ENCODE measurements at regions not wholly inside any gene's neighbourhood (a gene's known extent, or its start where the extent isn't known, plus 50 kb on each side); places are given as distances from the start of the nearest gene placed in this dataset.

DNA sequence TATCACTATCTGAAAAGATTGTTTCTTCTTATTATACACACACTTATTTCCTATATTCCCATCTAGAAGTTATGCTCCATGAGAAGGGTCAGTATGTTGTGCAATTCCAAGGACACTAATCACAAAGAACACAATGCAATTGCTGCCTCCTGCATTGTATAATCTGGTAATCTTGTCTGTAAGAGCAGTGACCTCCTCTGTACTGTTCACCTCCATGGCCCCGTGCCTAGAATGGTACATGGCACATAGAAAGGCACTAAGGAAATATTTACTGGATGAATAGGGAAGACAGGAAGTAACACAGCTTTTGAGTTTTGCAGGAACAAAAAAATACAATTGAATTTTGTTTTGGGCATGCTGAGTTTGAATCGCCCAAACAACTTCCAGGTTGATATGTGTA is 214.6 kb upstream of the SALL1 start:
- TF ChIP-seq, protein P1, sequence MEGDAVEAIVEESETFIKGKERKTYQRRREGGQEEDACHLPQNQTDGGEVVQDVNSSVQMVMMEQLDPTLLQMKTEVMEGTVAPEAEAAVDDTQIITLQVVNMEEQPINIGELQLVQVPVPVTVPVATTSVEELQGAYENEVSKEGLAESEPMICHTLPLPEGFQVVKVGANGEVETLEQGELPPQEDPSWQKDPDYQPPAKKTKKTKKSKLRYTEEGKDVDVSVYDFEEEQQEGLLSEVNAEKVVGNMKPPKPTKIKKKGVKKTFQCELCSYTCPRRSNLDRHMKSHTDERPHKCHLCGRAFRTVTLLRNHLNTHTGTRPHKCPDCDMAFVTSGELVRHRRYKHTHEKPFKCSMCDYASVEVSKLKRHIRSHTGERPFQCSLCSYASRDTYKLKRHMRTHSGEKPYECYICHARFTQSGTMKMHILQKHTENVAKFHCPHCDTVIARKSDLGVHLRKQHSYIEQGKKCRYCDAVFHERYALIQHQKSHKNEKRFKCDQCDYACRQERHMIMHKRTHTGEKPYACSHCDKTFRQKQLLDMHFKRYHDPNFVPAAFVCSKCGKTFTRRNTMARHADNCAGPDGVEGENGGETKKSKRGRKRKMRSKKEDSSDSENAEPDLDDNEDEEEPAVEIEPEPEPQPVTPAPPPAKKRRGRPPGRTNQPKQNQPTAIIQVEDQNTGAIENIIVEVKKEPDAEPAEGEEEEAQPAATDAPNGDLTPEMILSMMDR (IDR thresholded peaks at IDR 0.05; ENCODE audit: poor library complexity) = no peak
- TF ChIP-seq EZH2phosphoT487 (IDR thresholded peaks at IDR 0.05; ENCODE audit: low read depth, severe bottlenecking, unreplicated experiment) (no peak), EZH2 (IDR thresholded peaks at IDR 0.05; ENCODE audit: borderline replicate concordance) (no peak)
